HG03558 (cell line): ENCODE measurements at regions not wholly inside any gene's neighbourhood (a gene's known extent, or its start where the extent isn't known, plus 50 kb on each side); places are given as distances from the start of the nearest gene placed in this dataset.

Experiments
- ATAC-seq: cut with Tn5 transposase; IDR thresholded peaks from one replicate; pipeline ENCODE4 v1.9.1; 2021; ENCODE audit warnings: moderate number of reproducible peaks; ENCODE audit not compliant: unreplicated experiment; ENCODE audit errors: extremely low read depth

GRCh38 chrX:23223169-23223568 is 111.5 kb upstream of the PTCHD1 start:
- no peak for ATAC-seq

- ATAC-seq: no peak
These were observed 106.2 kb upstream of the PTCHD1 start for GRCh38 chrX:23228454-23228853.

- no peak for ATAC-seq
These were observed 105.7 kb upstream of the PTCHD1 start for GRCh38 chrX:23228950-23229448.

- ATAC-seq: no peak
These were observed 99.6 kb upstream of the PTCHD1 start for GRCh38 chrX:23235051-23235450.

GRCh38 chrX:23246001-23246400 is 88.6 kb upstream of the PTCHD1 start:
- no peak for ATAC-seq

- no peak for ATAC-seq
These were observed 86.5 kb upstream of the PTCHD1 start for GRCh38 chrX:23248187-23248586.

GRCh38 chrX:23251043-23251442 is 83.6 kb upstream of the PTCHD1 start:
- ATAC-seq: no peak

GRCh38 chrX:23263892-23264291 is 70.8 kb upstream of the PTCHD1 start:
- no peak for ATAC-seq

- no peak for ATAC-seq
These were observed 64.7 kb upstream of the PTCHD1 start for GRCh38 chrX:23269923-23270322.

GRCh38 chrX:23271026-23271425 is 63.6 kb upstream of the PTCHD1 start:
- ATAC-seq: no peak

- no peak for ATAC-seq
These were observed 58.2 kb upstream of the PTCHD1 start for GRCh38 chrX:23276475-23276874.
